Progenitor cell of endocrine pancreas (in vitro differentiated cells): ENCODE measurements at regions not wholly inside any gene's neighbourhood (a gene's known extent, or its start where the extent isn't known, plus 50 kb on each side); places are given as distances from the start of the nearest gene placed in this dataset.

Experiments used
- DNase-seq: peaks from one replicate; pipeline ENCODE4 v3.0.0; 2021; ENCODE audit warnings: low spot score; ENCODE audit not compliant: unreplicated experiment
- H3K27ac Mint-ChIP-seq: 2 replicates; pipeline ENCODE4 v1.8.0; 2021; ENCODE audit warnings: mild to moderate bottlenecking, moderate library complexity, mixed read lengths
- H3K27me3 Mint-ChIP-seq: 2 replicates; pipeline ENCODE4 v1.8.0; 2021; ENCODE audit warnings: mixed read lengths
- H3K36me3 Mint-ChIP-seq: 2 replicates; pipeline ENCODE4 v1.8.0; 2022; ENCODE audit warnings: mixed read lengths; ENCODE audit not compliant: insufficient read depth
- H3K4me1 Mint-ChIP-seq: 2 replicates; pipeline ENCODE4 v1.8.0; 2021; ENCODE audit warnings: low read depth, mixed read lengths
- H3K4me3 Mint-ChIP-seq: 2 replicates; pipeline ENCODE4 v1.8.0; 2021; ENCODE audit warnings: low read depth, mild to moderate bottlenecking, moderate library complexity, mixed read lengths
- H3K9me3 Mint-ChIP-seq: 2 replicates; pipeline ENCODE4 v1.8.0; 2021; ENCODE audit warnings: low read depth, mixed read lengths
- CTCF ChIP-seq: fragments of 200-600 bp; sonication (generic); IDR thresholded peaks from one replicate; pipeline ENCODE4 v1.5.0; 2021; ENCODE audit warnings: antibody characterized with exemption, mild to moderate bottlenecking; ENCODE audit not compliant: unreplicated experiment

GRCh38 chr11:122230385-122230755, 114.4 kb upstream of the BLID start:
- Mint-ChIP-seq H3K4me1 (peaks cover 7% of the 10 kb centered on the region), H3K27ac (no peak overlapping the region), H3K4me3 (no peak overlapping the region), H3K9me3 (no peaks in the 10 kb centered on the region), H3K36me3 (no peaks in the 10 kb centered on the region), H3K27me3 (no peaks in the 10 kb centered on the region)
- no peak for DNase-seq
- TF ChIP-seq CTCF, result no peak

- Mint-ChIP-seq H3K4me1 (peaks cover 7% of the 10 kb centered on the region), H3K36me3 (no peaks in the 10 kb centered on the region), H3K4me3 (peak overlapping the region; percentile 30), H3K9me3 (no peaks in the 10 kb centered on the region), H3K27ac (peak overlapping the region; percentile 77), H3K27me3 (no peaks in the 10 kb centered on the region)
- no peak for DNase-seq
- no peak for TF ChIP-seq CTCF
Measured at GRCh38 chr11:122229481-122230384, 113.7 kb upstream of the BLID start.

- Mint-ChIP-seq H3K4me1 (peaks cover 7% of the 10 kb centered on the region), H3K4me3 (no peak overlapping the region), H3K36me3 (no peaks in the 10 kb centered on the region), H3K27ac (peak overlapping the region; percentile 77), H3K9me3 (no peaks in the 10 kb centered on the region), H3K27me3 (no peaks in the 10 kb centered on the region)
- no peak for DNase-seq
- no peak for TF ChIP-seq CTCF
Measured at GRCh38 chr11:122229078-122229477, 113.1 kb upstream of the BLID start.

GRCh38 chr11:122226810-122227379, 110.9 kb upstream of the BLID start:
- Mint-ChIP-seq H3K36me3 (no peaks in the 10 kb centered on the region), H3K27me3 (no peaks in the 10 kb centered on the region), H3K9me3 (no peaks in the 10 kb centered on the region), H3K27ac (no peak overlapping the region), H3K4me3 (no peak overlapping the region), H3K4me1 (peaks cover 7% of the 10 kb centered on the region)
- DNase-seq, result no peak
- TF ChIP-seq CTCF, result no peak

GRCh38 chr11:122224867-122225266, 108.9 kb upstream of the BLID start:
- H3K4me3 Mint-ChIP-seq, result no peak overlapping the region
- no peak overlapping the region for H3K27ac Mint-ChIP-seq
- peaks cover 3% of the 10 kb centered on the region for H3K27me3 Mint-ChIP-seq
- H3K4me1 Mint-ChIP-seq, result peaks cover 7% of the 10 kb centered on the region
- no peaks in the 10 kb centered on the region for H3K36me3 Mint-ChIP-seq
- no peaks in the 10 kb centered on the region for H3K9me3 Mint-ChIP-seq
- DNase-seq, result no peak
- TF ChIP-seq CTCF, result no peak
